ENCODE measurements at regions not wholly inside any gene's neighbourhood (a gene's known extent, or its start where the extent isn't known, plus 50 kb on each side); places are given as distances from the start of the nearest gene placed in this dataset.

GRCh38 chr6:144912474-144912873, 627.3 kb downstream of the UTRN start:
- H3K4me1 ChIP-seq, result no peaks in the 10 kb centered on the region
- H3K27ac ChIP-seq, result no peak overlapping the region
- intact Hi-C loops (cut with DNase I), result no loop called here
- H3K36me3 ChIP-seq, result no peaks in the 10 kb centered on the region
- no peak for DNase-seq (ENCODE audit: low spot score in 2 of 2)
- no peaks in the 10 kb centered on the region for H3K9me3 ChIP-seq
- no peaks in the 10 kb centered on the region for H3K27me3 ChIP-seq
- no peak for TF ChIP-seq CTCF (IDR thresholded peaks at IDR 0.05)
- H3K4me3 ChIP-seq, result no peak overlapping the region

- H3K9me3 ChIP-seq, result no peaks in the 10 kb centered on the region
- H3K36me3 ChIP-seq, result no peaks in the 10 kb centered on the region
- H3K4me3 ChIP-seq, result no peak overlapping the region
- intact Hi-C loops (cut with DNase I), result no loop called here
- no peak for TF ChIP-seq CTCF (IDR thresholded peaks at IDR 0.05)
- H3K4me1 ChIP-seq, result no peaks in the 10 kb centered on the region
- H3K27me3 ChIP-seq, result no peaks in the 10 kb centered on the region
- DNase-seq (ENCODE audit: low spot score in 2 of 2), result no peak
- H3K27ac ChIP-seq, result no peak overlapping the region
These were observed 632.9 kb downstream of the UTRN start for GRCh38 chr6:144918073-144918472.

GRCh38 chr6:144919560-144919959, 634.4 kb downstream of the UTRN start:
- no peaks in the 10 kb centered on the region for H3K36me3 ChIP-seq
- TF ChIP-seq CTCF (IDR thresholded peaks at IDR 0.05), result no peak
- H3K27ac ChIP-seq, result no peak overlapping the region
- DNase-seq (ENCODE audit: low spot score in 2 of 2), result no peak
- no peaks in the 10 kb centered on the region for H3K27me3 ChIP-seq
- H3K4me1 ChIP-seq, result no peaks in the 10 kb centered on the region
- H3K4me3 ChIP-seq, result no peak overlapping the region
- intact Hi-C loops (cut with DNase I), result no loop called here
- H3K9me3 ChIP-seq, result no peaks in the 10 kb centered on the region

- Histone ChIP-seq H3K27me3 (no peaks in the 10 kb centered on the region), H3K4me1 (no peaks in the 10 kb centered on the region), H3K36me3 (no peaks in the 10 kb centered on the region), H3K4me3 (no peak overlapping the region), H3K27ac (no peak overlapping the region), H3K9me3 (no peaks in the 10 kb centered on the region)
- no peak for TF ChIP-seq CTCF (IDR thresholded peaks at IDR 0.05)
- intact Hi-C loops (cut with DNase I), result no loop called here
- DNase-seq (ENCODE audit: low spot score in 2 of 2), result no peak
These were observed 635.3 kb downstream of the UTRN start for GRCh38 chr6:144920391-144920961.

- H3K27ac ChIP-seq, result no peak overlapping the region
- no peaks in the 10 kb centered on the region for H3K9me3 ChIP-seq
- H3K36me3 ChIP-seq, result no peaks in the 10 kb centered on the region
- no peak overlapping the region for H3K4me3 ChIP-seq
- DNase-seq (ENCODE audit: low spot score in 2 of 2), result no peak
- intact Hi-C loops (cut with DNase I), result no loop called here
- no peaks in the 10 kb centered on the region for H3K27me3 ChIP-seq
- no peaks in the 10 kb centered on the region for H3K4me1 ChIP-seq
- no peak for TF ChIP-seq CTCF (IDR thresholded peaks at IDR 0.05)
These were observed 636.3 kb downstream of the UTRN start for GRCh38 chr6:144921206-144921975.

Measured in ascending aorta (tissue), 2 donors.